ENCODE measurements at regions not wholly inside any gene's neighbourhood (a gene's known extent, or its start where the extent isn't known, plus 50 kb on each side); places are given as distances from the start of the nearest gene placed in this dataset.

- in situ Hi-C loops (cut with MboI; ENCODE audit: low sequenced_read_pairs, unreplicated experiment) = no loop called here
- DNase-seq (ENCODE audit: low spot score) = no peak
- TF ChIP-seq CTCF (IDR thresholded peaks at IDR 0.05; ENCODE audit: borderline replicate concordance, control extremely low read depth, extremely low read depth, insufficient read depth, missing control alignments) = no peak
Measured at GRCh38 chr18:22871809-22872525, 61.2 kb upstream of the RBBP8 start.

- TF ChIP-seq CTCF (IDR thresholded peaks at IDR 0.05; ENCODE audit: borderline replicate concordance, control extremely low read depth, extremely low read depth, insufficient read depth, missing control alignments) = no peak
- in situ Hi-C loops (cut with MboI; ENCODE audit: low sequenced_read_pairs, unreplicated experiment) = no loop called here
- peak; percentile 46 for DNase-seq (ENCODE audit: low spot score)
Measured at GRCh38 chr18:22872900-22873537, 60.1 kb upstream of the RBBP8 start.

GRCh38 chr18:22879293-22879692, 53.8 kb upstream of the RBBP8 start:
- no peak for TF ChIP-seq CTCF (IDR thresholded peaks at IDR 0.05; ENCODE audit: borderline replicate concordance, control extremely low read depth, extremely low read depth, insufficient read depth, missing control alignments)
- in situ Hi-C loops (cut with MboI; ENCODE audit: low sequenced_read_pairs, unreplicated experiment) = no loop called here
- DNase-seq (ENCODE audit: low spot score) = no peak

- no peak for TF ChIP-seq CTCF (IDR thresholded peaks at IDR 0.05; ENCODE audit: borderline replicate concordance, control extremely low read depth, extremely low read depth, insufficient read depth, missing control alignments)
- in situ Hi-C loops (cut with MboI; ENCODE audit: low sequenced_read_pairs, unreplicated experiment) = no loop called here
Measured at GRCh38 chr18:22882084-22882483, 51.0 kb upstream of the RBBP8 start.

GRCh38 chr18:22883179-22883578, 49.9 kb upstream of the RBBP8 start:
- no peak for DNase-seq (ENCODE audit: low spot score)
- TF ChIP-seq CTCF (IDR thresholded peaks at IDR 0.05; ENCODE audit: borderline replicate concordance, control extremely low read depth, extremely low read depth, insufficient read depth, missing control alignments) = no peak
- in situ Hi-C loops (cut with MboI; ENCODE audit: low sequenced_read_pairs, unreplicated experiment) = no loop called here

More at GRCh38 chr18:22882084-22882483, 51.0 kb upstream of the RBBP8 start:
- DNase-seq (ENCODE audit: low spot score) = no peak
